Fibroblast of villous mesenchyme (primary cell): ENCODE measurements at regions not wholly inside any gene's neighbourhood (a gene's known extent, or its start where the extent isn't known, plus 50 kb on each side); places are given as distances from the start of the nearest gene placed in this dataset.

ENCODE experiments used
- DNase-seq: peaks from one replicate; pipeline ENCODE4 v3.0.0-alpha.2; 2010; ENCODE audit warnings: low read depth
- H3K4me3 ChIP-seq: 2 replicates; pipeline ENCODE4 v1.5.1; 2011; ENCODE audit warnings: low read depth, mild to moderate bottlenecking, low read length
- CTCF ChIP-seq: IDR thresholded peaks from 2 replicates; pipeline ENCODE4 v1.5.1; 2012; ENCODE audit warnings: low read depth, mild to moderate bottlenecking, low read length; ENCODE audit not compliant: insufficient read depth

GRCh38 chr4:162350331-162350730 lies 186.5 kb upstream of the FSTL5 start:
- no peak for DNase-seq
- TF ChIP-seq CTCF = no peak

GRCh38 chr4:162349395-162349794 lies 185.6 kb upstream of the FSTL5 start:
- H3K4me3 ChIP-seq = no peak overlapping the region
- TF ChIP-seq CTCF = no peak
- no peak for DNase-seq

More at GRCh38 chr4:162350331-162350730, 186.5 kb upstream of the FSTL5 start:
- H3K4me3 ChIP-seq = no peak overlapping the region

- no peak overlapping the region for H3K4me3 ChIP-seq
- no peak for TF ChIP-seq CTCF
- no peak for DNase-seq
Observed at GRCh38 chr4:162347842-162348213, 184.0 kb upstream of the FSTL5 start.

- no peak for TF ChIP-seq CTCF
- H3K4me3 ChIP-seq = no peak overlapping the region
- DNase-seq = no peak
Observed at GRCh38 chr4:162347156-162347841, 183.5 kb upstream of the FSTL5 start.

- H3K4me3 ChIP-seq = no peak overlapping the region
- no peak for TF ChIP-seq CTCF
- DNase-seq = no peak
Observed at GRCh38 chr4:162343967-162344366, 180.2 kb upstream of the FSTL5 start.

- DNase-seq = no peak
- TF ChIP-seq CTCF = no peak
- H3K4me3 ChIP-seq = no peak overlapping the region
Observed at GRCh38 chr4:162341533-162341932, 177.7 kb upstream of the FSTL5 start.

- no peak overlapping the region for H3K4me3 ChIP-seq
- no peak for TF ChIP-seq CTCF
- DNase-seq = no peak
Observed at GRCh38 chr4:162323919-162324318, 160.1 kb upstream of the FSTL5 start.
